B cell (primary cell): ENCODE measurements at regions not wholly inside any gene's neighbourhood (a gene's known extent, or its start where the extent isn't known, plus 50 kb on each side); places are given as distances from the start of the nearest gene placed in this dataset.

Source experiments
- ATAC-seq: fragments of 200-7000 bp; cut with Tn5 transposase; one replicate; pipeline ENCODE4 v1.10.0; 2021; ENCODE audit warnings: low read depth, mild to moderate bottlenecking, moderate number of reproducible peaks, moderate library complexity
- CTCF ChIA-PET: fragments of 350-600 bp; sonication (Branson Sonifier 250); formaldehyde crosslinking; loops from one replicate; lab custom pipeline; 2021; ENCODE audit warnings: antibody characterized with exemption, inconsistent platforms; lab: Charles Lee
- POLR2A ChIA-PET: fragments of 350-600 bp; sonication (Branson Sonifier 250); formaldehyde crosslinking; loops from one replicate; lab custom pipeline; 2021; ENCODE audit warnings: antibody characterized with exemption; lab: Charles Lee
- DNase-seq: peaks from one replicate; pipeline ENCODE4 v3.0.0; 2013
- H2AFZ ChIP-seq: 2 replicates; pipeline ENCODE4 v1.6.1; 2012; ENCODE audit warnings: mild to moderate bottlenecking, low read depth, low read length; ENCODE audit not compliant: insufficient read depth, poor library complexity, severe bottlenecking
- H3K27ac ChIP-seq, 2 donors: 1 replicate in 1 of 2; 2 replicates in 1 of 2; pipeline ENCODE4 v1.5.1; 2012 to 2013; ENCODE audit warnings: low read length in 2 of 2, mild to moderate bottlenecking in 2 of 2, moderate library complexity in 1 of 2
- H3K27me3 ChIP-seq, 4 experiments: fragments of 200-600 bp in 1 of 4; sonication (generic) in 1 of 4; replicated peaks in 1 of 4; 1 replicate in 2 of 4; 2 replicates in 2 of 4; pipeline versions ENCODE4 v1.6.1 to v1.7.0; 2013 to 2016; ENCODE audit warnings: low read length in 3 of 4, mild to moderate bottlenecking in 2 of 4, mixed read lengths in 1 of 4, moderate library complexity in 1 of 4; ENCODE audit not compliant: insufficient read depth in 4 of 4, control insufficient read depth in 3 of 4; ENCODE audit errors: control extremely low read depth in 1 of 4
- H3K36me3 ChIP-seq, 2 experiments: replicated peaks in 1 of 2; 1 replicate in 1 of 2; 2 replicates in 1 of 2; pipeline versions ENCODE4 v1.6.1 to v1.7.1; 2013; ENCODE audit warnings: low read length in 1 of 2; ENCODE audit not compliant: insufficient read depth in 2 of 2, control insufficient read depth in 1 of 2; ENCODE audit errors: control extremely low read depth in 1 of 2, extremely low read depth in 1 of 2
- H3K4me1 ChIP-seq, 2 donors: fragments of 200-600 bp in 1 of 2; sonication (generic) in 1 of 2; 1 replicate in 1 of 2; 2 replicates in 1 of 2; pipeline versions ENCODE4 v1.5.1 to v1.6.1; 2013 to 2017; ENCODE audit warnings: low read length in 2 of 2; ENCODE audit not compliant: control insufficient read depth in 2 of 2, insufficient read depth in 2 of 2
- H3K4me2 ChIP-seq: replicated peaks from 2 replicates; pipeline ENCODE3; 2012; ENCODE audit warnings: mild to moderate bottlenecking, low read depth, low read length; ENCODE audit not compliant: poor library complexity, severe bottlenecking
- H3K4me3 ChIP-seq, 5 experiments: fragments of 200-600 bp in 1 of 5; sonication (generic) in 1 of 5; 1 replicate in 3 of 5; 2 replicates in 2 of 5; pipeline versions ENCODE4 v1.5.1 to v1.7.0; 2011 to 2016; ENCODE audit warnings: low read length in 4 of 5, mild to moderate bottlenecking in 4 of 5, low read depth in 2 of 5, control low read depth in 1 of 5, moderate library complexity in 1 of 5; ENCODE audit not compliant: insufficient read depth in 1 of 5; ENCODE audit errors: control extremely low read depth in 1 of 5, extremely low read depth in 1 of 5
- H3K79me2 ChIP-seq: fragments of 200-600 bp; sonication (generic); one replicate; pipeline ENCODE4 v1.6.0; 2016; ENCODE audit warnings: low read length; ENCODE audit not compliant: control insufficient read depth, insufficient read depth
- H3K9ac ChIP-seq: fragments of 200-600 bp; sonication (generic); 2 replicates; pipeline ENCODE4 v1.6.1; 2017; ENCODE audit warnings: mild to moderate bottlenecking, low read length, moderate library complexity
- H3K9me3 ChIP-seq, 3 donors: one replicate each; pipeline versions ENCODE4 v1.6.1 to v1.7.1; 2013; ENCODE audit warnings: low read length in 2 of 3; ENCODE audit not compliant: control insufficient read depth in 2 of 3, insufficient read depth in 1 of 3; ENCODE audit errors: control extremely low read depth in 1 of 3
- H4K20me1 ChIP-seq: 2 replicates; pipeline ENCODE4 v1.6.0; 2012; ENCODE audit warnings: mild to moderate bottlenecking, low read length; ENCODE audit not compliant: insufficient read depth, control insufficient read depth, poor library complexity, severe bottlenecking
- H3K27ac Mint-ChIP-seq: one replicate; pipeline ENCODE4 v1.8.0; 2021; ENCODE audit warnings: mixed read lengths
- H3K27me3 Mint-ChIP-seq: one replicate; pipeline ENCODE4 v1.8.0; 2021; ENCODE audit warnings: mixed read lengths
- H3K4me1 Mint-ChIP-seq: one replicate; pipeline ENCODE4 v1.8.0; 2021; ENCODE audit warnings: mixed read lengths
- H3K4me3 Mint-ChIP-seq: one replicate; pipeline ENCODE4 v1.8.0; 2021; ENCODE audit warnings: mixed read lengths
- H3K9me3 Mint-ChIP-seq: one replicate; pipeline ENCODE4 v1.8.0; 2022; ENCODE audit warnings: mixed read lengths; ENCODE audit not compliant: insufficient read depth
- CTCF ChIP-seq: fragments of 200-600 bp; IDR thresholded peaks from one replicate; pipeline ENCODE4 v1.8.0; 2022; ENCODE audit warnings: antibody characterized with exemption, mild to moderate bottlenecking
- EZH2 ChIP-seq: IDR thresholded peaks from 2 replicates; pipeline ENCODE4 v1.6.1; 2012; ENCODE audit warnings: borderline replicate concordance, low read depth, mild to moderate bottlenecking, moderate library complexity, low read length; ENCODE audit not compliant: insufficient read depth, poor library complexity, severe bottlenecking
- WGBS: methylation state at CpG from one replicate; pipeline ENCODE4 v1.1.5; 2013; ENCODE audit warnings: missing lambda C conversion rate; ENCODE audit not compliant: insufficient coverage; 5-methylcytosine and 5-hydroxymethylcytosine counted together
- intact Hi-C: fragments of 100-400 bp; cut with micrococcal nuclease; formaldehyde crosslinking; loops from one replicate; pipeline ENCODE4 v1.10.0; 2022

- intact Hi-C loops, result no loop called here
- CTCF ChIA-PET, result no interaction called here
Measured at GRCh38 chr10:113266147-113266546, 286.7 kb upstream of the HABP2 start.

More at GRCh38 chr10:113266147-113266546, 286.7 kb upstream of the HABP2 start:
- ATAC-seq (no peak), DNase-seq (no peak)
- Histone ChIP-seq H3K4me2 (no peak overlapping the region), H3K9ac (no peak overlapping the region), H3K9me3 (no peaks in the 10 kb centered on the region), H2AFZ (no peak overlapping the region), H3K27me3 (peaks cover 0 to 15% (median 2%) of the 10 kb centered on the region in 4 experiments), H3K36me3 (no peaks in the 10 kb centered on the region), H3K4me1 (no peaks in the 10 kb centered on the region), H3K79me2 (no peaks in the 10 kb centered on the region), H3K27ac (no peak overlapping the region), H3K4me3 (no peak overlapping the region), H4K20me1 (no peaks in the 10 kb centered on the region)
- H3K27ac Mint-ChIP-seq, result no peak overlapping the region
- WGBS, result no CpG with 5 or more reads among the region's 4 CpGs
- no peaks in the 10 kb centered on the region for H3K4me1 Mint-ChIP-seq
- H3K27me3 Mint-ChIP-seq, result peaks cover 33% of the 10 kb centered on the region
- no peaks in the 10 kb centered on the region for H3K9me3 Mint-ChIP-seq
- H3K4me3 Mint-ChIP-seq, result no peak overlapping the region
- POLR2A ChIA-PET, result no interaction called here
- no peak for TF ChIP-seq CTCF
- TF ChIP-seq EZH2, result no peak
